HEK293 (cell line): ENCODE measurements at regions not wholly inside any gene's neighbourhood (a gene's known extent, or its start where the extent isn't known, plus 50 kb on each side); places are given as distances from the start of the nearest gene placed in this dataset.

Source experiments
- CTCF ChIA-PET: fragments of 350-600 bp; formaldehyde crosslinking; extraction: SDS; loops from one replicate; lab custom pipeline; 2021; ENCODE audit warnings: antibody characterized with exemption; lab: Yijun Ruan, JAX
- POLR2A ChIA-PET: fragments of 300-600 bp; formaldehyde crosslinking; extraction: SDS; loops from one replicate; lab custom pipeline; 2020; ENCODE audit warnings: antibody characterized with exemption, inconsistent platforms; lab: Yijun Ruan, JAX
- H3K27ac ChIP-seq: fragments of 200-500 bp; sonication (Bioruptor generic); 2 replicates; pipeline ENCODE4 v1.5.1; 2014; ENCODE audit warnings: low read depth, low read length, control low read depth, inconsistent platforms; ENCODE audit errors: extremely low read depth
- H3K36me3 ChIP-seq, 2 experiments: fragments of 200-500 bp in 1 of 2; sonication (Bioruptor generic) in 1 of 2; 1 replicate in 1 of 2; 2 replicates in 1 of 2; pipeline ENCODE4 v1.5.1; 2014 to 2017; ENCODE audit warnings: inconsistent platforms in 2 of 2, low read length in 2 of 2; ENCODE audit not compliant: control insufficient read depth in 2 of 2, insufficient read depth in 1 of 2
- H3K4me1 ChIP-seq: fragments of 200-500 bp; sonication (Bioruptor generic); 2 replicates; pipeline ENCODE4 v1.5.1; 2014; ENCODE audit warnings: mild to moderate bottlenecking, low read length, inconsistent platforms; ENCODE audit not compliant: control insufficient read depth, insufficient read depth
- H3K4me3 ChIP-seq: 2 replicates; pipeline ENCODE4 v1.5.1; 2011; ENCODE audit warnings: low read depth, mild to moderate bottlenecking, control low read depth, low read length, moderate library complexity
- H3K9me3 ChIP-seq: fragments of 200-500 bp; sonication (Bioruptor generic); 2 replicates; pipeline ENCODE4 v1.5.1; 2014; ENCODE audit warnings: low read depth, low read length, inconsistent platforms; ENCODE audit not compliant: control insufficient read depth, insufficient read depth
- BCL11A ChIP-seq: fragments of 450-650 bp; formaldehyde crosslinking; IDR thresholded peaks from 2 replicates; pipeline ENCODE4 v1.5.1; 2016; ENCODE audit warnings: low read depth, missing biosample characterization, missing genetic modification characterization
- BCL11B ChIP-seq: fragments of 450-650 bp; formaldehyde crosslinking; IDR thresholded peaks from 2 replicates; pipeline ENCODE4 v1.5.1; 2016; ENCODE audit warnings: low read depth, missing biosample characterization, missing genetic modification characterization
- CTCF ChIP-seq: fragments of 450-650 bp; formaldehyde crosslinking; IDR thresholded peaks from 2 replicates; pipeline ENCODE4 v1.5.1; 2016; ENCODE audit warnings: missing biosample characterization, missing genetic modification characterization
- PATZ1 ChIP-seq: fragments of 450-650 bp; formaldehyde crosslinking; IDR thresholded peaks from 2 replicates; pipeline ENCODE4 v1.5.1; 2016; ENCODE audit warnings: missing biosample characterization, missing genetic modification characterization
- REST ChIP-seq: fragments of 450-650 bp; formaldehyde crosslinking; IDR thresholded peaks from 2 replicates; pipeline ENCODE4 v1.5.1; 2016; ENCODE audit warnings: missing biosample characterization, missing genetic modification characterization
- SCRT1 ChIP-seq: fragments of 450-650 bp; formaldehyde crosslinking; IDR thresholded peaks from 2 replicates; pipeline ENCODE4 v1.5.1; 2016; ENCODE audit warnings: missing biosample characterization, missing genetic modification characterization, borderline replicate concordance
- SCRT2 ChIP-seq: fragments of 450-650 bp; formaldehyde crosslinking; IDR thresholded peaks from 2 replicates; pipeline ENCODE4 v1.5.1; 2016; ENCODE audit warnings: missing biosample characterization, missing genetic modification characterization
- SP3 ChIP-seq: fragments of 450-650 bp; formaldehyde crosslinking; IDR thresholded peaks from 2 replicates; pipeline ENCODE4 v1.5.1; 2016; ENCODE audit warnings: missing biosample characterization, missing genetic modification characterization
- ZBTB17 ChIP-seq: fragments of 450-650 bp; formaldehyde crosslinking; IDR thresholded peaks from 2 replicates; pipeline ENCODE4 v1.5.1; 2016; ENCODE audit warnings: missing biosample characterization, missing genetic modification characterization
- ZBTB48 ChIP-seq: fragments of 450-650 bp; formaldehyde crosslinking; IDR thresholded peaks from 2 replicates; pipeline ENCODE4 v1.5.1; 2016; ENCODE audit warnings: missing biosample characterization, missing genetic modification characterization
- ZBTB8A ChIP-seq: fragments of 450-650 bp; formaldehyde crosslinking; IDR thresholded peaks from 2 replicates; pipeline ENCODE4 v1.5.1; 2016; ENCODE audit warnings: missing biosample characterization, missing genetic modification characterization
- ZIC2 ChIP-seq: fragments of 450-650 bp; formaldehyde crosslinking; IDR thresholded peaks from 2 replicates; pipeline ENCODE4 v1.5.1; 2016; ENCODE audit warnings: missing biosample characterization, missing genetic modification characterization
- ZNF169 ChIP-seq: fragments of 450-650 bp; formaldehyde crosslinking; IDR thresholded peaks from 2 replicates; pipeline ENCODE4 v1.5.1; 2016; ENCODE audit warnings: missing biosample characterization, missing genetic modification characterization
- ZNF248 ChIP-seq: fragments of 450-650 bp; formaldehyde crosslinking; IDR thresholded peaks from 2 replicates; pipeline ENCODE4 v1.5.1; 2017; ENCODE audit warnings: missing biosample characterization, missing genetic modification characterization
- ZNF292 ChIP-seq: fragments of 450-650 bp; formaldehyde crosslinking; IDR thresholded peaks from 2 replicates; pipeline ENCODE4 v1.5.1; 2016; ENCODE audit warnings: low read depth, missing biosample characterization, missing genetic modification characterization, borderline replicate concordance
- ZNF311 ChIP-seq: fragments of 450-650 bp; formaldehyde crosslinking; IDR thresholded peaks from 2 replicates; pipeline ENCODE4 v1.5.1; 2017; ENCODE audit warnings: missing biosample characterization, missing genetic modification characterization, borderline replicate concordance
- ZNF350 ChIP-seq: fragments of 450-650 bp; formaldehyde crosslinking; IDR thresholded peaks from 2 replicates; pipeline ENCODE4 v1.5.0; 2017; ENCODE audit warnings: missing biosample characterization, mild to moderate bottlenecking, missing genetic modification characterization
- ZNF423 ChIP-seq: fragments of 450-650 bp; formaldehyde crosslinking; IDR thresholded peaks from 2 replicates; pipeline ENCODE4 v1.5.1; 2016; ENCODE audit warnings: missing biosample characterization, missing genetic modification characterization
- ZNF488 ChIP-seq: fragments of 450-650 bp; formaldehyde crosslinking; IDR thresholded peaks from 2 replicates; pipeline ENCODE4 v1.5.1; 2016; ENCODE audit warnings: missing biosample characterization, missing genetic modification characterization
- ZNF530 ChIP-seq: fragments of 450-650 bp; formaldehyde crosslinking; IDR thresholded peaks from 2 replicates; pipeline ENCODE4 v1.5.1; 2016; ENCODE audit warnings: low read depth, missing biosample characterization, missing genetic modification characterization
- ZNF549 ChIP-seq: fragments of 450-650 bp; IDR thresholded peaks from 2 replicates; pipeline ENCODE4 v1.5.1; 2018; ENCODE audit warnings: missing biosample characterization, missing genetic modification characterization, mild to moderate bottlenecking, inconsistent platforms, moderate library complexity
- ZNF571 ChIP-seq: fragments of 450-650 bp; formaldehyde crosslinking; IDR thresholded peaks from 2 replicates; pipeline ENCODE4 v1.5.0; 2017; ENCODE audit warnings: missing biosample characterization, missing genetic modification characterization
- ZNF580 ChIP-seq: fragments of 450-650 bp; formaldehyde crosslinking; IDR thresholded peaks from 2 replicates; pipeline ENCODE4 v1.5.1; 2016; ENCODE audit warnings: missing biosample characterization, missing genetic modification characterization
- ZNF692 ChIP-seq: fragments of 450-650 bp; formaldehyde crosslinking; IDR thresholded peaks from 2 replicates; pipeline ENCODE4 v1.5.1; 2016; ENCODE audit warnings: missing biosample characterization, missing genetic modification characterization
- ZNF830 ChIP-seq: fragments of 450-650 bp; IDR thresholded peaks from 2 replicates; pipeline ENCODE4 v1.5.0; 2018; ENCODE audit warnings: missing biosample characterization, missing genetic modification characterization, low read depth, mild to moderate bottlenecking, moderate library complexity
- ZSCAN4 ChIP-seq: fragments of 450-650 bp; formaldehyde crosslinking; IDR thresholded peaks from 2 replicates; pipeline ENCODE4 v1.5.1; 2017; ENCODE audit warnings: missing biosample characterization, missing genetic modification characterization
- ZXDB ChIP-seq: fragments of 450-650 bp; formaldehyde crosslinking; IDR thresholded peaks from 2 replicates; pipeline ENCODE4 v1.5.1; 2016; ENCODE audit warnings: missing biosample characterization, missing genetic modification characterization

- CTCF ChIA-PET, result no interaction called here
- H3K36me3 ChIP-seq, result no peaks in the 10 kb centered on the region
- no peak overlapping the region for H3K27ac ChIP-seq
- POLR2A ChIA-PET, result no interaction called here
- no peaks in the 10 kb centered on the region for H3K9me3 ChIP-seq
- H3K4me1 ChIP-seq, result no peaks in the 10 kb centered on the region
- no peak for TF ChIP-seq ZNF169 (tag by site-specific recombination)
- no peak for TF ChIP-seq ZBTB48 (tag by site-specific recombination)
- no peak for TF ChIP-seq REST (tag by site-specific recombination)
- no peak for TF ChIP-seq ZNF580
- TF ChIP-seq ZBTB8A (tag by site-specific recombination), result no peak
- no peak for TF ChIP-seq ZNF311 (tag by site-specific recombination)
- TF ChIP-seq ZNF530 (tag by site-specific recombination), result no peak
- TF ChIP-seq ZNF423, result no peak
- no peak for TF ChIP-seq ZIC2 (tag by site-specific recombination)
- no peak for TF ChIP-seq SCRT2
- TF ChIP-seq ZNF692 (tag by site-specific recombination), result no peak
- TF ChIP-seq ZNF350, result no peak
- TF ChIP-seq ZBTB17 (tag by site-specific recombination), result no peak
- TF ChIP-seq CTCF (tag by site-specific recombination), result no peak
- TF ChIP-seq SP3, result no peak
- TF ChIP-seq ZSCAN4, result no peak
- TF ChIP-seq BCL11B, result no peak
- H3K4me3 ChIP-seq, result no peak overlapping the region
Measured at GRCh38 chr4:93891244-93891643, 62.7 kb downstream of the ATOH1 start.

GRCh38 chr4:93894995-93895394 is 66.4 kb downstream of the ATOH1 start:
- ChIA-PET CTCF (no interaction called here), POLR2A (no interaction called here)
- Histone ChIP-seq H3K4me3 (no peak overlapping the region), H3K36me3 (no peaks in the 10 kb centered on the region), H3K9me3 (no peaks in the 10 kb centered on the region), H3K27ac (no peak overlapping the region), H3K4me1 (no peaks in the 10 kb centered on the region)
- TF ChIP-seq ZNF830 (tag by site-specific recombination), result no peak
- TF ChIP-seq SCRT1 (tag by site-specific recombination), result no peak
- TF ChIP-seq BCL11A, result no peak
- TF ChIP-seq ZNF248 (tag by site-specific recombination), result no peak
- TF ChIP-seq ZNF488 (tag by site-specific recombination), result no peak
- no peak for TF ChIP-seq PATZ1
- no peak for TF ChIP-seq ZNF292 (tag by site-specific recombination)
- TF ChIP-seq ZXDB (tag by site-specific recombination), result no peak
- TF ChIP-seq ZNF549, result no peak
- TF ChIP-seq ZNF571 (tag by site-specific recombination), result no peak
